Hepatocyte (in vitro differentiated cells): ENCODE measurements at regions not wholly inside any gene's neighbourhood (a gene's known extent, or its start where the extent isn't known, plus 50 kb on each side); places are given as distances from the start of the nearest gene placed in this dataset.

Experiments used
- EZH2phosphoT487 ChIP-seq: fragments of 200-600 bp; sonication (generic); IDR thresholded peaks from one replicate; pipeline ENCODE4 v1.6.1; 2018; ENCODE audit warnings: antibody characterized with exemption, mild to moderate bottlenecking, low read depth, moderate library complexity; ENCODE audit not compliant: unreplicated experiment, severe bottlenecking
- TF ChIP-seq, protein P1 (sequence below): fragments of 200-600 bp; sonication (generic); IDR thresholded peaks from 2 replicates; pipeline ENCODE4 v1.5.1; 2016; ENCODE audit warnings: antibody characterized with exemption, mild to moderate bottlenecking; ENCODE audit not compliant: poor library complexity

DNA sequence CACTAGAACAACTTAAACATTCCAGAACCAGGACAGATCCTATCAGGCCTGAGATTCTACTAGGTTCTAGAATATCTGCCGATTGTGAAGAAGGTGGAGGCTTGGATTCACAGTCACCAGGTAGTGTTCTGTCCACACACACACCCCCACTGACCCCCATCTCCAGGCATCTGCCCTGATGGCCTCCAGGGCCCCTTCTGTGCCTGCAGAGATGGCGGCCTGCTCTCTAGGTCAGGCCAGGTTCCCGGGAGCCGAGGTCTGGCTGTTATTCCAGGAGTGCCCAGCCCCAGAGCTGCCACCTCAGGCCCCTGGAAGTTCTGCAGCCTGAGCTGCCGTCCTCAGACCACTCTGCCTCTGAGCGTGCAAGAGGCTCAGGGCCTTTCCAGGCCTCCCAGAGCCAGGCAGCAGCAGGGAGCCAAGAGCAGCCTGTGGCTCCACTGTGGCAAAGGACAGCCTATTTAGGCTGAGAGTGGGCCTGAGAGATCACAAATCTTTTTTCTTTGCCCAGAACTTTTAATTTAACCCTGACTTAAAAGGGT lies 96.2 kb upstream of the ASAP2 start:
- TF ChIP-seq, protein P1, sequence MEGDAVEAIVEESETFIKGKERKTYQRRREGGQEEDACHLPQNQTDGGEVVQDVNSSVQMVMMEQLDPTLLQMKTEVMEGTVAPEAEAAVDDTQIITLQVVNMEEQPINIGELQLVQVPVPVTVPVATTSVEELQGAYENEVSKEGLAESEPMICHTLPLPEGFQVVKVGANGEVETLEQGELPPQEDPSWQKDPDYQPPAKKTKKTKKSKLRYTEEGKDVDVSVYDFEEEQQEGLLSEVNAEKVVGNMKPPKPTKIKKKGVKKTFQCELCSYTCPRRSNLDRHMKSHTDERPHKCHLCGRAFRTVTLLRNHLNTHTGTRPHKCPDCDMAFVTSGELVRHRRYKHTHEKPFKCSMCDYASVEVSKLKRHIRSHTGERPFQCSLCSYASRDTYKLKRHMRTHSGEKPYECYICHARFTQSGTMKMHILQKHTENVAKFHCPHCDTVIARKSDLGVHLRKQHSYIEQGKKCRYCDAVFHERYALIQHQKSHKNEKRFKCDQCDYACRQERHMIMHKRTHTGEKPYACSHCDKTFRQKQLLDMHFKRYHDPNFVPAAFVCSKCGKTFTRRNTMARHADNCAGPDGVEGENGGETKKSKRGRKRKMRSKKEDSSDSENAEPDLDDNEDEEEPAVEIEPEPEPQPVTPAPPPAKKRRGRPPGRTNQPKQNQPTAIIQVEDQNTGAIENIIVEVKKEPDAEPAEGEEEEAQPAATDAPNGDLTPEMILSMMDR, result no peak
- TF ChIP-seq EZH2phosphoT487, result no peak
